ENCODE measurements at regions not wholly inside any gene's neighbourhood (a gene's known extent, or its start where the extent isn't known, plus 50 kb on each side); places are given as distances from the start of the nearest gene placed in this dataset.

DNA sequence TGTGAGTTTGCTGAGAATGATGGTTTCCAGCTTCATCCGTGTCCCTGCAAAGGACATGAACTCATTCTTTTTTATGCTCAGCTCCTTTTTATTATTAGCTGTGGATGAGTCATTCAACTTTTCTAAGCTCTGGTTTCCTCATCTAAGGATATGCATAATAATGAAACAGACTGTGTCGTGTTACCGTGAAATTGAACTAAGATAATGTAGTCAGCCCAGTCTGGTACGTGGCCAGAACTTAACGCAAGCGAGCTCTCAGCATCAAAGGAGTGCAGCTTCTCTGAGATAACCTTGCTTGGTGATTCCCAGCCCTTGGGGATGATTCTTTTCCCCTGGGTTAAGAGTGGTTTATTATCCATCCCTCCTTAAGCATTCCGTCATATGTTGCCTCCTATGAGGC lies 454.3 kb upstream of the EEF2KMT start:
- no peak for TF ChIP-seq ARNT (IDR thresholded peaks at IDR 0.05)
- no peak for TF ChIP-seq BHLHE40 (IDR thresholded peaks at IDR 0.05; ENCODE audit: borderline replicate concordance)
- no peak for TF ChIP-seq SUZ12 (IDR thresholded peaks at IDR 0.05)
- no peak for TF ChIP-seq CTBP1 (IDR thresholded peaks at IDR 0.05; ENCODE audit: borderline replicate concordance)
- TF ChIP-seq ELF4 (IDR thresholded peaks at IDR 0.05), result no peak
- TF ChIP-seq FOXA1 (IDR thresholded peaks at IDR 0.05), result no peak
- no peak for TF ChIP-seq FOXK2 (IDR thresholded peaks at IDR 0.05)
- no peak for TF ChIP-seq HDGF (IDR thresholded peaks at IDR 0.05; ENCODE audit: borderline replicate concordance)
- TF ChIP-seq NFRKB (IDR thresholded peaks at IDR 0.05), result no peak
- no peak for TF ChIP-seq SP1 (IDR thresholded peaks at IDR 0.05)
- no peak for TF ChIP-seq L3MBTL2 (conservative IDR thresholded peaks at IDR 0.05)
- TF ChIP-seq, protein P1, sequence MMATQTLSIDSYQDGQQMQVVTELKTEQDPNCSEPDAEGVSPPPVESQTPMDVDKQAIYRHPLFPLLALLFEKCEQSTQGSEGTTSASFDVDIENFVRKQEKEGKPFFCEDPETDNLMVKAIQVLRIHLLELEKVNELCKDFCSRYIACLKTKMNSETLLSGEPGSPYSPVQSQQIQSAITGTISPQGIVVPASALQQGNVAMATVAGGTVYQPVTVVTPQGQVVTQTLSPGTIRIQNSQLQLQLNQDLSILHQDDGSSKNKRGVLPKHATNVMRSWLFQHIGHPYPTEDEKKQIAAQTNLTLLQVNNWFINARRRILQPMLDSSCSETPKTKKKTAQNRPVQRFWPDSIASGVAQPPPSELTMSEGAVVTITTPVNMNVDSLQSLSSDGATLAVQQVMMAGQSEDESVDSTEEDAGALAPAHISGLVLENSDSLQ (IDR thresholded peaks at IDR 0.05), result no peak
- no peak for TF ChIP-seq ZNF384 (IDR thresholded peaks at IDR 0.05)
- TF ChIP-seq LEF1 (IDR thresholded peaks at IDR 0.05; ENCODE audit: borderline replicate concordance), result no peak
- TF ChIP-seq TARDBP (IDR thresholded peaks at IDR 0.05), result no peak
- TF ChIP-seq FOXM1 (IDR thresholded peaks at IDR 0.05; ENCODE audit: borderline replicate concordance), result no peak
- ChIA-PET CTCF (no interaction called here), POLR2A (no interaction called here)
- DNase-seq (ENCODE audit: extremely low spot score), result no peak

DNA sequence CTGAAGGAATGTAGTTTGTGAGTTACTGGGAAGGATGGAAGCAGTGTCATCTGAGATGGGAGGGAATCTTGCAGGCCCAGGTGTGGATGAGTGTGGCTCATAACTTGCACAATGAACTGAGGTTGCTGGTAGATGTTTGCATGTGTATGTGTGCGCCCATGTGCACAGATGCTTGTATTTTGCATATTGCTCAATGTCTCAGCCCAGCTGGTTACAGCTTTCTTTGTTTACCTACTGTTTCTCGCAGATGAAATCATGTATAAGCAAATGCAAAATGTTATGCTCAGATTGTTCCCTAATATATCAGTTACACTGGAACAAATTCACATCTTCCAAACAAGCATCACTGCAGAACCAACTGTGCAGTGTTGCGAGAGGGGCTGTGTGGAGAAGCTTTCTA lies 452.2 kb upstream of the EEF2KMT start:
- TF ChIP-seq CTBP1 (IDR thresholded peaks at IDR 0.05; ENCODE audit: borderline replicate concordance), result no peak
- ChIA-PET POLR2A (no interaction called here), CTCF (no interaction called here)
- no peak for DNase-seq (ENCODE audit: extremely low spot score)

DNA sequence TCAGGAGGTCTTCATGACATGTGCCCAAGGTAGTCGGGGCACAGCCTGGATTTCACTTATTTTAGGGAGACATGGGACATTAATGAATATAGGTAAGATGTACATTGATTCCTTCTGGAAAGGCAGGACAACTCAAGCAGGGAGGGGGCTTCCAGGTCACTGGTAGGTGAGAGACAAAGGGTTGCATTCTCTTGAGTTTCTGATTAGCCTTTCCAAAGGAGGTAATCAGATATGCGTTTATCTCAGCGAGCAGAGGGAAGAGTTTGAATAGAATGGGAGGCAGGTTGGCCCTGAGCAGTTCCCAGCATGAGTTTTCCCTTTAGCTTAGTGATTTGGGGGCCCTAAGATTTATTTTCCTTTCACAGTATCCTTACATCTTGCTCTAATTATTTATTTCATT lies 443.8 kb upstream of the EEF2KMT start:
- ChIA-PET POLR2A (no interaction called here), CTCF (interaction anchor here (0.6 kb wide), 1 partner anchor 368 kb away, joined by 3 read pairs; no protein-coding TSS in a partner anchor)
- no peak for DNase-seq (ENCODE audit: extremely low spot score)
- TF ChIP-seq TARDBP (IDR thresholded peaks at IDR 0.05) (no peak), FOXK2 (IDR thresholded peaks at IDR 0.05) (no peak), SP1 (IDR thresholded peaks at IDR 0.05) (no peak), CTBP1 (IDR thresholded peaks at IDR 0.05; ENCODE audit: borderline replicate concordance) (no peak), BHLHE40 (IDR thresholded peaks at IDR 0.05; ENCODE audit: borderline replicate concordance) (no peak), FOXA1 (IDR thresholded peaks at IDR 0.05) (no peak), ZNF384 (IDR thresholded peaks at IDR 0.05) (no peak), HDGF (IDR thresholded peaks at IDR 0.05; ENCODE audit: borderline replicate concordance) (no peak), SUZ12 (IDR thresholded peaks at IDR 0.05) (no peak), FOXM1 (IDR thresholded peaks at IDR 0.05; ENCODE audit: borderline replicate concordance) (no peak), ELF4 (IDR thresholded peaks at IDR 0.05) (no peak), L3MBTL2 (conservative IDR thresholded peaks at IDR 0.05) (no peak)
- TF ChIP-seq, protein P1 (IDR thresholded peaks at IDR 0.05), result no peak

DNA sequence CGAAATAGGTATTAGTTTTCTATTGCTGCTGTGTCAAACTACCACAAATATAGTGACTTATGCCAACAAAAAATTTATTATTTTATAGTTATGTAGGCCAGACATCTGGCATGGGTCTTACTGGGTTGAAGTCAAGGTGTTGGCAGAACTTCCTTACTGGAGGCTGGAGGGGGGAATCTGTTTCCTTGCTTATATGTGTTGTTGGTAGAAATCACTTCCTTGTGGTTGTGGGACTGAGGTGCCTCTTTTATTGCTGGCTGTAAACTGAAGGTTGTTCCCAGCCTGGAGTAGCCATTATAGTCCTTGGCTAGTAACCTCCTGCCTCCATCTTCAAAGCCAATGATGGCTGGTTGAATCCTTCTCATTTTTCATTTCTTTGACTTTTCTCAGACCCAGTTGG lies 439.8 kb upstream of the EEF2KMT start:
- CTCF ChIA-PET, result no interaction called here
- no peak for DNase-seq (ENCODE audit: extremely low spot score)
- TF ChIP-seq ZNF384 (IDR thresholded peaks at IDR 0.05) (no peak), CTBP1 (IDR thresholded peaks at IDR 0.05; ENCODE audit: borderline replicate concordance) (no peak), FOXK2 (IDR thresholded peaks at IDR 0.05) (no peak), ELF4 (IDR thresholded peaks at IDR 0.05) (no peak), ARNT (IDR thresholded peaks at IDR 0.05) (no peak), BHLHE40 (IDR thresholded peaks at IDR 0.05; ENCODE audit: borderline replicate concordance) (no peak), TARDBP (IDR thresholded peaks at IDR 0.05) (no peak), HDGF (IDR thresholded peaks at IDR 0.05; ENCODE audit: borderline replicate concordance) (no peak), SP1 (IDR thresholded peaks at IDR 0.05) (no peak), NFRKB (IDR thresholded peaks at IDR 0.05) (no peak), LEF1 (IDR thresholded peaks at IDR 0.05; ENCODE audit: borderline replicate concordance) (no peak), FOXA1 (IDR thresholded peaks at IDR 0.05) (no peak), FOXM1 (IDR thresholded peaks at IDR 0.05; ENCODE audit: borderline replicate concordance) (no peak), SUZ12 (IDR thresholded peaks at IDR 0.05) (no peak), L3MBTL2 (conservative IDR thresholded peaks at IDR 0.05) (no peak)
- TF ChIP-seq, protein P1 (IDR thresholded peaks at IDR 0.05), result no peak
- POLR2A ChIA-PET, result no interaction called here

DNA sequence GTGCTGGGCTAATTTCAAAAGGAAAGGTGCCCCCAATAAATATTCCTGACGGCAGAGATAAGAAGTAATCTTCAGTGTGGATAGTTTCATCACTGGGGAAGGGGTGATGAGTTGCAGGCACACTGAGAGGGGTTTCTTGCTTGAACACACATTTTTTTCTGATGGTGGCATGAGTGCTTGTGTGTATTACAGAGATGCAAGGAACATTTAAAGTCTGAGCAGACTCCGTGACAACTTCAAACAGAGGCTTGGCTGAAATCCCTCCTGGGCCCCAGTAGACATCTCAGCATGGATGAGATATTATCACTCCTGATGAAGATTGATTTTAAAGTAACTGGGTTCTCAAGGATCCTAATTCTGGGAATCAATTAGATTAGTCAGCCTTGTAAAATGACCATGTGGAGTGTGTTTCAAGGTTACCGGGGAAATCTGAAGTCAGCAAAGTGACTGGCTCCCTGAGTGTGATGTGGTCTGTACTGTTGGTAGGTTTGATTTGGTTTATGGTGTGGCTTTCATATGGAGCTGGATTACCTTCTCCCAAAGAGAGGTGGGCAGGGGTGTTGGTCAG lies 435.8 kb upstream of the EEF2KMT start:
- no peak for TF ChIP-seq TARDBP (IDR thresholded peaks at IDR 0.05)
- TF ChIP-seq BHLHE40 (IDR thresholded peaks at IDR 0.05; ENCODE audit: borderline replicate concordance), result no peak
- no peak for TF ChIP-seq L3MBTL2 (conservative IDR thresholded peaks at IDR 0.05)
- TF ChIP-seq ZNF384 (IDR thresholded peaks at IDR 0.05), result no peak
- TF ChIP-seq ARNT (IDR thresholded peaks at IDR 0.05), result no peak
- no peak for TF ChIP-seq FOXA1 (IDR thresholded peaks at IDR 0.05)
- no peak for TF ChIP-seq FOXM1 (IDR thresholded peaks at IDR 0.05; ENCODE audit: borderline replicate concordance)
- TF ChIP-seq ELF4 (IDR thresholded peaks at IDR 0.05), result no peak
- no peak for TF ChIP-seq HDGF (IDR thresholded peaks at IDR 0.05; ENCODE audit: borderline replicate concordance)
- TF ChIP-seq NFRKB (IDR thresholded peaks at IDR 0.05), result no peak
- no peak for TF ChIP-seq SP1 (IDR thresholded peaks at IDR 0.05)
- TF ChIP-seq LEF1 (IDR thresholded peaks at IDR 0.05; ENCODE audit: borderline replicate concordance), result no peak
- no peak for TF ChIP-seq FOXK2 (IDR thresholded peaks at IDR 0.05)
- TF ChIP-seq, protein P1 (IDR thresholded peaks at IDR 0.05), result no peak
- no peak for TF ChIP-seq SUZ12 (IDR thresholded peaks at IDR 0.05)
- no peak for TF ChIP-seq CTBP1 (IDR thresholded peaks at IDR 0.05; ENCODE audit: borderline replicate concordance)
- CTCF ChIA-PET, result no interaction called here
- POLR2A ChIA-PET, result no interaction called here
- DNase-seq (ENCODE audit: extremely low spot score), result no peak
